ENCODE measurements at regions not wholly inside any gene's neighbourhood (a gene's known extent, or its start where the extent isn't known, plus 50 kb on each side); places are given as distances from the start of the nearest gene placed in this dataset.

GRCh38 chr5:160479220-160479619 lies 57.6 kb downstream of the PTTG1 start:
- Histone ChIP-seq H3K4me3 (no peak overlapping the region), H3K9me3 (no peaks in the 10 kb centered on the region), H3K4me1 (no peaks in the 10 kb centered on the region), H3K27me3 (no peaks in the 10 kb centered on the region), H3K27ac (no peak overlapping the region), H3K36me3 (no peaks in the 10 kb centered on the region)
- intact Hi-C loops (cut with DNase I; ENCODE audit: low total_unique reads), result no loop called here
- DNase-seq (ENCODE audit: low spot score in 2 of 2), result no peak
- TF ChIP-seq CTCF (IDR thresholded peaks at IDR 0.05) (no peak), POLR2AphosphoS5 (IDR thresholded peaks at IDR 0.05) (no peak), POLR2A (IDR thresholded peaks at IDR 0.05) (no peak)

GRCh38 chr5:160479926-160480325 lies 58.3 kb downstream of the PTTG1 start:
- Histone ChIP-seq H3K27me3 (no peaks in the 10 kb centered on the region), H3K9me3 (no peaks in the 10 kb centered on the region), H3K27ac (no peak overlapping the region), H3K36me3 (no peaks in the 10 kb centered on the region), H3K4me1 (no peaks in the 10 kb centered on the region), H3K4me3 (no peak overlapping the region)
- no peak for TF ChIP-seq POLR2A (IDR thresholded peaks at IDR 0.05)
- TF ChIP-seq POLR2AphosphoS5 (IDR thresholded peaks at IDR 0.05), result no peak
- TF ChIP-seq CTCF (IDR thresholded peaks at IDR 0.05), result no peak
- DNase-seq (ENCODE audit: low spot score in 2 of 2), result no peak
- intact Hi-C loops (cut with DNase I; ENCODE audit: low total_unique reads), result no loop called here

- Histone ChIP-seq H3K27me3 (no peaks in the 10 kb centered on the region), H3K4me1 (no peaks in the 10 kb centered on the region), H3K4me3 (no peak overlapping the region), H3K27ac (no peak overlapping the region), H3K36me3 (no peaks in the 10 kb centered on the region), H3K9me3 (no peaks in the 10 kb centered on the region)
- intact Hi-C loops (cut with DNase I; ENCODE audit: low total_unique reads), result no loop called here
- no peak for TF ChIP-seq CTCF (IDR thresholded peaks at IDR 0.05)
- no peak for TF ChIP-seq POLR2AphosphoS5 (IDR thresholded peaks at IDR 0.05)
- TF ChIP-seq POLR2A (IDR thresholded peaks at IDR 0.05), result no peak
- no peak for DNase-seq (ENCODE audit: low spot score in 2 of 2)
Observed at GRCh38 chr5:160480652-160481051, 59.0 kb downstream of the PTTG1 start.

- no peak for DNase-seq (ENCODE audit: low spot score in 2 of 2)
- no peak overlapping the region for H3K27ac ChIP-seq
- H3K9me3 ChIP-seq, result no peaks in the 10 kb centered on the region
- intact Hi-C loops (cut with DNase I; ENCODE audit: low total_unique reads), result no loop called here
- no peak overlapping the region for H3K4me3 ChIP-seq
- H3K4me1 ChIP-seq, result no peaks in the 10 kb centered on the region
- H3K36me3 ChIP-seq, result no peaks in the 10 kb centered on the region
- no peaks in the 10 kb centered on the region for H3K27me3 ChIP-seq
- no peak for TF ChIP-seq POLR2AphosphoS5 (IDR thresholded peaks at IDR 0.05)
- TF ChIP-seq CTCF (IDR thresholded peaks at IDR 0.05), result no peak
- no peak for TF ChIP-seq POLR2A (IDR thresholded peaks at IDR 0.05)
Observed at GRCh38 chr5:160484678-160485077, 63.0 kb downstream of the PTTG1 start.

- no peak overlapping the region for H3K27ac ChIP-seq
- intact Hi-C loops (cut with DNase I; ENCODE audit: low total_unique reads), result no loop called here
- TF ChIP-seq POLR2A (IDR thresholded peaks at IDR 0.05) (no peak), CTCF (IDR thresholded peaks at IDR 0.05) (no peak), POLR2AphosphoS5 (IDR thresholded peaks at IDR 0.05) (no peak)
Observed at GRCh38 chr5:160485364-160485969, 63.8 kb downstream of the PTTG1 start.

More at GRCh38 chr5:160485364-160485969, 63.8 kb downstream of the PTTG1 start:
- DNase-seq (ENCODE audit: low spot score in 2 of 2), result no peak
- Histone ChIP-seq H3K36me3 (no peaks in the 10 kb centered on the region), H3K4me1 (no peaks in the 10 kb centered on the region), H3K27me3 (no peaks in the 10 kb centered on the region), H3K9me3 (no peaks in the 10 kb centered on the region), H3K4me3 (no peak overlapping the region)

All from breast epithelium (tissue), 4 donors.